HUES48 (cell line): ENCODE measurements at regions not wholly inside any gene's neighbourhood (a gene's known extent, or its start where the extent isn't known, plus 50 kb on each side); places are given as distances from the start of the nearest gene placed in this dataset.
"Not testable (repeated sequence)": the region's sequence is repeated elsewhere in the genome, so short reads cannot be mapped to it uniquely, and the experiment has no call there.

Source experiments
- H3K27ac ChIP-seq: one replicate; pipeline ENCODE4 v1.7.0; 2013; ENCODE audit warnings: low read depth, low read length, inconsistent platforms
- H3K27me3 ChIP-seq: 2 replicates; pipeline ENCODE4 v1.6.1; 2013; ENCODE audit warnings: mild to moderate bottlenecking, low read length; ENCODE audit not compliant: control insufficient read depth, insufficient read depth
- H3K36me3 ChIP-seq: 2 replicates; pipeline ENCODE4 v1.6.1; 2013; ENCODE audit warnings: low read length; ENCODE audit not compliant: control insufficient read depth, insufficient read depth
- H3K4me1 ChIP-seq: 2 replicates; pipeline ENCODE4 v1.6.1; 2013; ENCODE audit warnings: mild to moderate bottlenecking, low read length; ENCODE audit not compliant: control insufficient read depth, insufficient read depth
- H3K4me3 ChIP-seq: 2 replicates; pipeline ENCODE4 v1.5.1; 2013; ENCODE audit warnings: mild to moderate bottlenecking, low read depth, low read length
- H3K9ac ChIP-seq: 2 replicates; pipeline ENCODE4 v1.6.1; 2013; ENCODE audit warnings: mild to moderate bottlenecking, low read depth, low read length, moderate library complexity
- H3K9me3 ChIP-seq: 2 replicates; pipeline ENCODE4 v1.6.1; 2013; ENCODE audit warnings: low read length; ENCODE audit not compliant: control insufficient read depth, insufficient read depth

DNA sequence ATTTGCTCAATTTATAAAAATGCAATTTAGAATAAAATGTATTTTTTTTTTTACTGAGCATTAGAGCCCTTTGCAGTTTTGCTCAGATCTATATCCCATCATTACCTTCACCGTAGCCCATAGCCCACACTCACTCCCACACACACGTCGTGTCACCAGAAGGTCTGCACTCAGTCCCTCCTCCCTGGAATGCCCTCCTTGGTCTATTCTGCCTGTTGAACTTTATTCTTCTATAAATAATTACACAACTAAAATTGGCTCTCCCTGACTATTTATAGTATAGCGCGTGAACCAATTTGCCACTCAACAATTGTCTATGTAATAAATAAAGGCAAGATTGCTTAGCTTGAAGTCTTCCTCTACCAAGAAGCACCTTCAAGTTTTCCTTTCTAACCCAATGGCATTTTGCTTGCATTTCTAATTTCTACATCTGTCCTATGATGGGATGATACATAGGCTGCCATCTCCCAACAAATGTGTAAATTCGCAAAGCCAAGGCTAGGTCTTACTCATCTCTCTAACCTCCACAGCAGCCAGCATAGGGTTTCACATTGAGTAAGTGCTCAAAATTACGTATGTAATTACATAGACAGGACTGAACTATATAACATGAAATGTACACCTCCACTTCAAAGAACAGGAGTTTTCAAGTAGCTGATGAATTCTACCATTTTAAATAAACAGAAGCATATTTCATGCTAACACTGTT is 172.0 kb upstream of the HES1 start:
- H3K9me3 ChIP-seq = no peaks in the 10 kb centered on the region
- H3K4me3 ChIP-seq = no peak overlapping the region
- H3K4me1 ChIP-seq = 0 out of 2 replicates have a peak, but pooled peaks cover 5% of the 10 kb centered on the region
- H3K27ac ChIP-seq = no peak overlapping the region
- peaks cover 69% of the 10 kb centered on the region for H3K27me3 ChIP-seq
- H3K36me3 ChIP-seq = no peaks in the 10 kb centered on the region
- no peak overlapping the region for H3K9ac ChIP-seq

DNA sequence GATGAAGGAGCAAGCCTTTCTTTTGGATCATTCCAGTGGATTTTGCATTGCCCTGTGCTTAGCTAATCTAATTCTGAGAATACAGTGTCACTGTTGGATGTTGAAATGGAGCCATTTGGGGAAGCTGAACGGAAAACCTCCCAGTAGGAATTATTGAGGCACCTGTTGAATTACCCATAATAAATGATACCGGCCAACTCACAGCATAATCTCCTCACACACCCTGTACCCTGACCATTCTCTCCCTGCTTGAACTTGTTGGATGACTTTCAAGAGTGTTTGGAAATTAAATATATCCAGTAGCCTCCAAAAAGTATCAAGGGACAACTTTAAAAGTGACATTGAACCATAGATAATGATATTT is 171.4 kb upstream of the HES1 start:
- no peaks in the 10 kb centered on the region for H3K9me3 ChIP-seq
- H3K27ac ChIP-seq = no peak overlapping the region
- H3K27me3 ChIP-seq = peaks cover 67% of the 10 kb centered on the region
- H3K9ac ChIP-seq = no peak overlapping the region
- no peak overlapping the region for H3K4me3 ChIP-seq
- 0 out of 2 replicates have a peak, but pooled peaks cover 5% of the 10 kb centered on the region for H3K4me1 ChIP-seq
- H3K36me3 ChIP-seq = no peaks in the 10 kb centered on the region

DNA sequence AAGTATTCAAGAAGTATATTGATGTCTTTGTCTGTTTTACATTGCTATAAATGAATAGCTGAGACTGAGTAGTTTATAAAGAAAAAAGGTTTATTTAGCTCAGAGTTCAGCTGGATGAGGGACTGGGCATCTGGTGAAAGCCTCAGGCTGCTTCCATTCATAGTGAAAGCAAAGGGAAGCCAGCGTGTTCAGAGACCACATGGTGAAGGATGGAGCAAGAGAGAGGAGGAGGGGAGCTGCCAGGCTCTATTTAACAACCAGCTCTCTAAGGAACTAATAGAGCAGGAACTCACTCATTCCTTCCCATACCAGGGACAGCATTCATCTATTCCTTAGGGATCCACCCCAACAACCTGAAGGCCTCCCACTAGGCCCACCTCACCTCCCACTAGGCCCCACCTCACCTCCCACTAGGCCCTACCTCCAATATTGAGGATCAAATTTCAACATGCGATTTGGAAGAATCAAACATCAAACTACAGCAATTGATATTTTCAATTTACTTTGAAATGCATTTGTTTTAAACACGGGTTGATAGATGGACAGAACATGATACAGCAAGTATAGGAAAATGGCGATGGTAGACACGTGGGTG is 167.5 kb upstream of the HES1 start:
- Histone ChIP-seq H3K36me3 (no peaks in the 10 kb centered on the region), H3K4me1 (peaks cover 21% of the 10 kb centered on the region), H3K9me3 (no peaks in the 10 kb centered on the region), H3K4me3 (no peak overlapping the region), H3K27me3 (peaks cover 43% of the 10 kb centered on the region), H3K9ac (no peak overlapping the region), H3K27ac (no peak overlapping the region)

DNA sequence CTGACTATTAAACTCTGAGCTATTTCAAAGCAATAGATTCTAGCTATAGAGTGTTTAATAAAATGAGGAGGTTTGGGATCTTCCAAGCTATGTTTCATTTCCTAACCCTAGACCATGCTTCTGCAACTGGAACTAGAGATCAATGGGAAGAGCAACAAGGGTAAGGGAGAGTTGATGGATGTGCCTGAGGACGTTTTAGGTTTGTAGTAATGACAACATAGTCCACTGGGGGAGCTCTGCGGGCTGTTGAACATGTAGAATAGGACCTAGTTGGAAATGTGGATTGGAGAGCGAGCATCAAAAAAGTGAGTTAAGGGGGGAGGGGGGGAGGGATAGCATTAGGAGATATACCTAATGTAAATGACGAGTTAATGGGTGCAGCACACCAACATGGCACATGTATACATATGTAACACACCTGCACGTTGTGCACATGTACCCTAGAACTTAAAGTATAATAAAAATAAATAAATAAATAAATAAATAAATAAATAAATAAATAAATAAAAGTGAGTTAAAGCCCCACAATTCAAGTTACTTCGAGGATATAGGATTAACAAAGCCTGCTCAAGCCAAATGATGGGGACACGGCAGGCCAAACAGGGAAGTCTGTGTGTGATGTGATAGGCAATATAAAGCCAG is 165.7 kb upstream of the HES1 start:
- H3K9ac ChIP-seq, H3K36me3 ChIP-seq, H3K4me3 ChIP-seq, H3K9me3 ChIP-seq, H3K27ac ChIP-seq: not testable (repeated sequence)
- peaks cover 25% of the 10 kb centered on the region for H3K27me3 ChIP-seq
- H3K4me1 ChIP-seq = peaks cover 37% of the 10 kb centered on the region

DNA sequence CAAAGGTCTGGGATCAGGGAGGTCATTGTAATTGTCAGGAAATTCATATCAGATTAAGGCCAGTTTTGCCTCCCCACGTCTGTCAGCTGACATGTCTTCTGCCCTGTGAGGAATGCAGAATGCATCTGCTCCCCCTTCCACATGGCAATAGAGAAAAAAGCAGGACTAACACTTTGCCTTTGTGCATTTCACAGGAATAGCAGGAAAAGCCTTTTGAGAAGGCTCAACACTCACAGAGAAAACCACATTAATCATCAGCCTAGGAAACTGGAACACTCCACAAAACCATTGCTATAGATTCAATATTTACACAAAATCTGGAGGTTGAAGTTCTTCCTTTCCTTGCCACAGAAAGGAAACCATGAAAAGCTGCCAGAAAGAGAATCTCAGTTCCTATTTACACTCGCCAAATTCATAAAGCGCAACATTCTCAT is 165.2 kb upstream of the HES1 start:
- Histone ChIP-seq H3K36me3 (no peaks in the 10 kb centered on the region), H3K9ac (no peak overlapping the region), H3K4me1 (peaks cover 43% of the 10 kb centered on the region), H3K27me3 (peaks cover 20% of the 10 kb centered on the region), H3K27ac (no peak overlapping the region), H3K9me3 (no peaks in the 10 kb centered on the region), H3K4me3 (no peak overlapping the region)

DNA sequence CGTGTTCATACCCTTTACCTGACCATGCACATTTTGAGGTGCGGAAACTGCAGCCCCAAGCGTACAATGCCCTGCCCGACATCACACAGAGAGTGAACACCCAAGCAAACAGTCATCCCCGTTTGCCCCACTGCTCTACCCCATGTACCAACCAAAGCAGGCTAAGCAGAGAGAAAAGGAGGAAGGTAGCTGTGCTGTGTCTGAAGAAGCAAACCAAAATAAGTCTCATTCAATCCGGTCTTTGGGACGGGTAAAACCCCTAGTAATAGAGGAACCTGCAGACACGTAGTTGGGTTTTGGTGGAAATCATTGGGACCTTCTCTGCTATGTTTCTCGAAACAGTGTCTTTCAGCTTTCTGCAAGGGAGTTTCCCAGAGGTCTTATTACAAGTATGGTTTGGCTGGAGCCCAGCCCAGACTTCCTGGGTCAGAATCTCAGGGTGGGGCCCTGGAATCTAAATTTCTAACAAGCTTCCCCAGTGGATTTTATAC is 164.6 kb upstream of the HES1 start:
- Histone ChIP-seq H3K4me3 (no peak overlapping the region), H3K9me3 (no peaks in the 10 kb centered on the region), H3K9ac (no peak overlapping the region), H3K4me1 (peaks cover 47% of the 10 kb centered on the region), H3K36me3 (no peaks in the 10 kb centered on the region), H3K27me3 (peaks cover 16% of the 10 kb centered on the region), H3K27ac (no peak overlapping the region)

DNA sequence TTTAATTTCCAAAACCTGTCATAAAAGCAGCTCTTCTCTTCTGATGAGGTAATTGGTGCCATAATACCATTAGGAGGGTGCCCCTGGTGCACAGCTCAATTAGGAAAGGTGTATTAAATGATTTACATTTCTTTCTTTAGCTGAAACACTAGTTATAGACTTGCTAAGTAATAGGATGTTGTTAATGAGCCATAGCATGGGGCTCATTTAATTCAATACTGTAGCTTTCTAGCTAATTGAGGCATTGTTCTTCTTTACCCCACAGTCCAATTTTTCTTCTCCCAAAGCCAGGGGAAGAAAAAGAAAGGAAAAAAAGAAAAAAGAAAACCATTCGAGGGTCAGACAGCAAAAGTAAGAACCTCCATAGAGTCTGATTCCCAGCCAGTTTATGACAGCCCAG is 164.0 kb upstream of the HES1 start:
- H3K27me3 ChIP-seq = peaks cover 16% of the 10 kb centered on the region
- peaks cover 47% of the 10 kb centered on the region for H3K4me1 ChIP-seq
- no peak overlapping the region for H3K9ac ChIP-seq
- no peaks in the 10 kb centered on the region for H3K9me3 ChIP-seq
- H3K36me3 ChIP-seq = no peaks in the 10 kb centered on the region
- no peak overlapping the region for H3K4me3 ChIP-seq
- H3K27ac ChIP-seq = no peak overlapping the region

DNA sequence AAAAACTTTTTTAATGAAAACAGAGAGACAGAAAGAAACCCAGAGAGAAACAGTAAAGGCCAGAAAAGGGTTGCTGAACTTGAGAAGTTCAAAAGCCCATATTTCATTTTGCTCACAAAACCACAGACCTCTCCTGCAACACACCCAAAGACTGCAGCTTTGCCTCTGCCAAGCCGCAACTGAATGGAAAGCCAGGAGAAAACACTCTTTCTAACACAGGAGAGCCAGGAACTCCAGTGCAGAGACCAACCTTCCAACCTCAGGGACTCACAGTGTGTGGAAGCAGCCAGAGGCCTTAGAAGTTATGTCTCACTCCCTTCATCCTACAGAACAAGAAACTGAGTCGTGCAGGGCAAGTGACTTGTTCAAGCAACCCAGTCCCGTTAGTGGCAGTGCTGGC is 163.1 kb upstream of the HES1 start:
- H3K4me1 ChIP-seq = peaks cover 47% of the 10 kb centered on the region
- H3K9ac ChIP-seq = no peak overlapping the region
- H3K27ac ChIP-seq = no peak overlapping the region
- H3K36me3 ChIP-seq = no peaks in the 10 kb centered on the region
- peaks cover 16% of the 10 kb centered on the region for H3K27me3 ChIP-seq
- no peaks in the 10 kb centered on the region for H3K9me3 ChIP-seq
- no peak overlapping the region for H3K4me3 ChIP-seq

DNA sequence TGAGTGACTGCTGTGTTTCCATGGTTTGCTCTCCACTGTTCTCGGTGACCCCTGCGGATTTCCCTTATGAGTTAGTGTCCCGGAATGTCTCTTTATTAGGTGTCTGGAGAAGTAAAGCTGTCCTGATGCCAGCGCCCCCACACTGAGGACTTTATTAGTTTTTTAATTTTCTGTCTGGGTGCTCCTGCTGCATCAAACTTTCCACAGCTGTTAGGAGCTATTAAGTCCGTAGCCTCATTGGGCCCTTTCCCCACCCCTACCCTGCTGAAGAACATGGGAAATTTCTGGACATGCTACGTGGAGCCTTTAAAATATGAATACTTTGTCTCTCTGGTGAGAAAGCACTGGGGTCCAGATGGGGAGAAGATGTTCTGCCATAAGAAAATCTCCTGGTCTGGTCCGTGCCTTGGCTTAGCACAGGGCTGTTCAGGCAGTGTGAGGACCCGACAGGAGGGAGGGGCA is 161.7 kb upstream of the HES1 start:
- peak overlapping the region; percentile 91 for H3K27ac ChIP-seq
- H3K4me1 ChIP-seq = peaks cover 43% of the 10 kb centered on the region
- H3K9me3 ChIP-seq = no peaks in the 10 kb centered on the region
- H3K4me3 ChIP-seq = no peak overlapping the region
- H3K9ac ChIP-seq = no peak overlapping the region
- H3K36me3 ChIP-seq = no peaks in the 10 kb centered on the region
- peaks cover 16% of the 10 kb centered on the region for H3K27me3 ChIP-seq

DNA sequence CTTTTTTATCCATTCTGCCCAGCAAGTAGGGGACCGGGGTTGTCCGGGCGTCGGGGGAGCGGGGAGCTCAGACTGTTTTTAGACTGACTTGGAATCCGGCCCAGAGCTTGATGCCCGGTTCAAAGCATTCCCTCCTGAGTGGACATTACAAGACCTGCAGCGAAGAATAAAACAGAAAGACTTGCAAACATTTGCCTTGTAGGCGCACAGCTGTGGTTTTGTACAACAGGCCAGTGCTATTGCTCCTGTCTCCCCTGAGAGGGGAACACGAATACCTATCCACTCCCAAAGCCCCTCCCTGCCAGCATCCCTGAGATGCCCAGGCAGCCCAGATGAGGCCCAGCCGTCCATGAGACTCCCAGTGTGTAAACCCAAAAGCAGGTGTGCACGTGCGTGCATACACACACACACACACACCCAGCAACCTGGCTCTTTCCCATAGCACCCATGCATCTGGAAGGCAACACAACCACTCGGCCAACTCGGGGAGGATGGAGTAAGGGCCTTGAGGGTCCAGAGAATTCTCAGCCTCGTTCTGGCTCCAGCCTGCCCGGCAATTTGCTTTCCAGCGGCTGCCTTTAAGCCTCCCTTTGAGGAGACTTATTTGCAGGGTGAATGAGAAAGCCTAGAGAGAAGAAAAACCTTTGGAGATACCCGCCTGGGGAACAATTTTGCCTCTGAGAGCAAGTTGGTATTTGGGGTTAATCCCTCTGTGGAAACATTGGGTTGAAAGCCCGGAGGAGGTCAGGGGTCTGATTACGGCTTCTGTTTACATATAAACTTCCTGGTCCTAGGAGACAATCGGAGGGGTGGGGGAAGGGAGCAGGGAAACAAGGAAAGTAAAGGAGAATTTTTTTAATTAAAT is 161.0 kb upstream of the HES1 start:
- Histone ChIP-seq H3K9ac (no peak overlapping the region), H3K27ac (peak overlapping the region; percentile 91), H3K9me3 (no peaks in the 10 kb centered on the region), H3K27me3 (peaks cover 17% of the 10 kb centered on the region), H3K4me1 (peaks cover 40% of the 10 kb centered on the region), H3K36me3 (no peaks in the 10 kb centered on the region), H3K4me3 (peak overlapping the region; percentile 28; the same call in 1 of the 2 replicates)
